GM20000 (cell line): ENCODE measurements at regions not wholly inside any gene's neighbourhood (a gene's known extent, or its start where the extent isn't known, plus 50 kb on each side); places are given as distances from the start of the nearest gene placed in this dataset.

Experiments used
- DNase-seq: peaks from one replicate; pipeline ENCODE4 v3.0.0; 2012; ENCODE audit warnings: low spot score
- CTCF ChIP-seq: IDR thresholded peaks from 2 replicates; pipeline ENCODE4 v1.5.1; 2012; ENCODE audit warnings: mild to moderate bottlenecking, control low read depth; ENCODE audit errors: extremely low read depth, missing control alignments

GRCh38 chr18:51716277-51716676, 518.8 kb upstream of the MEX3C start:
- TF ChIP-seq CTCF = no peak
- no peak for DNase-seq

- no peak for TF ChIP-seq CTCF
- DNase-seq = no peak
Observed at GRCh38 chr18:51721388-51721787, 523.9 kb upstream of the MEX3C start.

- TF ChIP-seq CTCF = no peak
- no peak for DNase-seq
Observed at GRCh38 chr18:51721996-51722395, 524.5 kb upstream of the MEX3C start.

GRCh38 chr18:51724790-51725721, 527.6 kb upstream of the MEX3C start:
- TF ChIP-seq CTCF = no peak
- no peak for DNase-seq

GRCh38 chr18:51726614-51727013, 529.1 kb upstream of the MEX3C start:
- TF ChIP-seq CTCF = no peak
- DNase-seq = no peak

GRCh38 chr18:51727780-51728179, 530.3 kb upstream of the MEX3C start:
- DNase-seq = no peak

More at GRCh38 chr18:51727780-51728179, 530.3 kb upstream of the MEX3C start:
- TF ChIP-seq CTCF = no peak
